ENCODE measurements at regions not wholly inside any gene's neighbourhood (a gene's known extent, or its start where the extent isn't known, plus 50 kb on each side); places are given as distances from the start of the nearest gene placed in this dataset.

GRCh38 chr14:87491816-87492215 lies 501.2 kb downstream of the GALC start:
- TF ChIP-seq MAZ (IDR thresholded peaks at IDR 0.05; ENCODE audit: borderline replicate concordance, low read depth, low read length): no peak
- TF ChIP-seq CTCF (conservative IDR thresholded peaks at IDR 0.05; ENCODE audit: low read depth, low read length): no peak
- no peak for TF ChIP-seq CEBPB (IDR thresholded peaks at IDR 0.05; ENCODE audit: low read depth, low read length)
- TF ChIP-seq USF2 (IDR thresholded peaks at IDR 0.05; ENCODE audit: low read depth, low read length): no peak
- TF ChIP-seq POLR2A (IDR thresholded peaks at IDR 0.05; ENCODE audit: low read depth, low read length): no peak
- no peak for TF ChIP-seq SMC3 (IDR thresholded peaks at IDR 0.05; ENCODE audit: low read depth, low read length)
- TF ChIP-seq MAFK (IDR thresholded peaks at IDR 0.05; ENCODE audit: low read depth, low read length): no peak
- no peak for TF ChIP-seq RAD21 (IDR thresholded peaks at IDR 0.05; ENCODE audit: low read length)
- no peak for TF ChIP-seq BHLHE40 (IDR thresholded peaks at IDR 0.05; ENCODE audit: low read depth, low read length)
- TF ChIP-seq RFX5 (IDR thresholded peaks at IDR 0.05; ENCODE audit: low read depth, low read length): no peak
- no peak for TF ChIP-seq MXI1 (IDR thresholded peaks at IDR 0.05; ENCODE audit: borderline replicate concordance, low read depth, low read length)
- TF ChIP-seq ELK1 (IDR thresholded peaks at IDR 0.05; ENCODE audit: borderline replicate concordance, low read depth, low read length): no peak
- no peak for TF ChIP-seq RCOR1 (IDR thresholded peaks at IDR 0.05; ENCODE audit: insufficient replicate concordance, low read length)

Data from IMR-90 (cell line).